ENCODE measurements at regions not wholly inside any gene's neighbourhood (a gene's known extent, or its start where the extent isn't known, plus 50 kb on each side); places are given as distances from the start of the nearest gene placed in this dataset.

DNA sequence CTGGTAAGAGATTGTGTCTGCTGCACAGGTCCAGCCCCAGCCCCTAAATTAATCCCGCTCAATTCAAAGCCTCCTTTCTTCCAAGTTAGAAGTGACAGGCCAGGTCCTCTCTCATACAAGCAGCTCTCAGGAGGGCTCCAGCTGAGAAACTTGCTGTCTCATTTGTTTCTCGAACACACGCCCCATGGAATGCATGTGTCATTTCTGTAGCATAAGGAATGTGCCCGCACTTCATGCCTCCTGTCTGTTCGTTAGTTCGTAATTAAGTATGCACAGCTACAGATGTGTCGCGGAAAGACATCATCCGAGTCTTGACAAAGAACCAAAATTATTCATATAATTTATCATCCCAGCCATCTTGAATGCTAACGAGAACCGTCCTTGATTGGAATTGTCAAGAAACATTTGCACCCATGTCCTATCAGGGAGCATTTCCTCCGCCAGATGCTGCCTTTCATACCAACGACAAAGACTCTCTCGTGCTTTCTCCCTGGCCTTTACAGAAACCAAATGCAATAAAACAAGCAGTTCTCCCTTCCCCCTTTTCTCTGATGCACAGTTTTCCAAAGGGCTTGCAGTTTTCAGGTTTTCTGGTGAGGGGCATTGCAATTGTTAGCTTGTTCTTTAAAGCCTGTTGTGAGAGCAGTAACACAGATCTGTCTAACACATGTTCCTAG lies 133.5 kb downstream of the UQCRFS1 start (continued):
- TF ChIP-seq, protein P1, sequence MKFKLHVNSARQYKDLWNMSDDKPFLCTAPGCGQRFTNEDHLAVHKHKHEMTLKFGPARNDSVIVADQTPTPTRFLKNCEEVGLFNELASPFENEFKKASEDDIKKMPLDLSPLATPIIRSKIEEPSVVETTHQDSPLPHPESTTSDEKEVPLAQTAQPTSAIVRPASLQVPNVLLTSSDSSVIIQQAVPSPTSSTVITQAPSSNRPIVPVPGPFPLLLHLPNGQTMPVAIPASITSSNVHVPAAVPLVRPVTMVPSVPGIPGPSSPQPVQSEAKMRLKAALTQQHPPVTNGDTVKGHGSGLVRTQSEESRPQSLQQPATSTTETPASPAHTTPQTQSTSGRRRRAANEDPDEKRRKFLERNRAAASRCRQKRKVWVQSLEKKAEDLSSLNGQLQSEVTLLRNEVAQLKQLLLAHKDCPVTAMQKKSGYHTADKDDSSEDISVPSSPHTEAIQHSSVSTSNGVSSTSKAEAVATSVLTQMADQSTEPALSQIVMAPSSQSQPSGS (CRISPR knock-in tag; IDR thresholded peaks at IDR 0.05; ENCODE audit: borderline replicate concordance, low read depth), result no peak
- no peak for TF ChIP-seq NFE2L1 (CRISPR knock-in tag; IDR thresholded peaks at IDR 0.05)
- TF ChIP-seq ZBTB21 (CRISPR knock-in tag; IDR thresholded peaks at IDR 0.05; ENCODE audit: borderline replicate concordance), result no peak
- TF ChIP-seq, protein P2, sequence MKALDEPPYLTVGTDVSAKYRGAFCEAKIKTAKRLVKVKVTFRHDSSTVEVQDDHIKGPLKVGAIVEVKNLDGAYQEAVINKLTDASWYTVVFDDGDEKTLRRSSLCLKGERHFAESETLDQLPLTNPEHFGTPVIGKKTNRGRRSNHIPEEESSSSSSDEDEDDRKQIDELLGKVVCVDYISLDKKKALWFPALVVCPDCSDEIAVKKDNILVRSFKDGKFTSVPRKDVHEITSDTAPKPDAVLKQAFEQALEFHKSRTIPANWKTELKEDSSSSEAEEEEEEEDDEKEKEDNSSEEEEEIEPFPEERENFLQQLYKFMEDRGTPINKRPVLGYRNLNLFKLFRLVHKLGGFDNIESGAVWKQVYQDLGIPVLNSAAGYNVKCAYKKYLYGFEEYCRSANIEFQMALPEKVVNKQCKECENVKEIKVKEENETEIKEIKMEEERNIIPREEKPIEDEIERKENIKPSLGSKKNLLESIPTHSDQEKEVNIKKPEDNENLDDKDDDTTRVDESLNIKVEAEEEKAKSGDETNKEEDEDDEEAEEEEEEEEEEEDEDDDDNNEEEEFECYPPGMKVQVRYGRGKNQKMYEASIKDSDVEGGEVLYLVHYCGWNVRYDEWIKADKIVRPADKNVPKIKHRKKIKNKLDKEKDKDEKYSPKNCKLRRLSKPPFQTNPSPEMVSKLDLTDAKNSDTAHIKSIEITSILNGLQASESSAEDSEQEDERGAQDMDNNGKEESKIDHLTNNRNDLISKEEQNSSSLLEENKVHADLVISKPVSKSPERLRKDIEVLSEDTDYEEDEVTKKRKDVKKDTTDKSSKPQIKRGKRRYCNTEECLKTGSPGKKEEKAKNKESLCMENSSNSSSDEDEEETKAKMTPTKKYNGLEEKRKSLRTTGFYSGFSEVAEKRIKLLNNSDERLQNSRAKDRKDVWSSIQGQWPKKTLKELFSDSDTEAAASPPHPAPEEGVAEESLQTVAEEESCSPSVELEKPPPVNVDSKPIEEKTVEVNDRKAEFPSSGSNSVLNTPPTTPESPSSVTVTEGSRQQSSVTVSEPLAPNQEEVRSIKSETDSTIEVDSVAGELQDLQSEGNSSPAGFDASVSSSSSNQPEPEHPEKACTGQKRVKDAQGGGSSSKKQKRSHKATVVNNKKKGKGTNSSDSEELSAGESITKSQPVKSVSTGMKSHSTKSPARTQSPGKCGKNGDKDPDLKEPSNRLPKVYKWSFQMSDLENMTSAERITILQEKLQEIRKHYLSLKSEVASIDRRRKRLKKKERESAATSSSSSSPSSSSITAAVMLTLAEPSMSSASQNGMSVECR (CRISPR knock-in tag; IDR thresholded peaks at IDR 0.05; ENCODE audit: borderline replicate concordance), result no peak
- no peak for TF ChIP-seq CREB1 (CRISPR knock-in tag; IDR thresholded peaks at IDR 0.05)
- TF ChIP-seq ATF1 (CRISPR knock-in tag; IDR thresholded peaks at IDR 0.05), result no peak

DNA sequence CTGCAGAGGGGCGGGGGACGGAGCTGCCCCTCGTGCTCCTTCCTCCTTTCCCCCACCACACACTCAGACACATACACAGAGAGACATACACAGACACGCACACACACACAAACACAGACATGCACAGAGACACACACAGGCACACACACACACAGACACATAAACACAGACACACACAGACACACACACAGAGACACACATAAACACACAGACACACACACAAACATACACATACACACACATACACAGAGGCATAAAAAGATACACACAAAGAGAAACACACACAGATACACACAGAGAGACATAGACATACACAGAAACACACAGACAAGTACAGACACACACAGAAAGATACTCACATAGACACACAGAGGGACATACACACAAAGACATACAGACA lies 136.0 kb downstream of the UQCRFS1 start:
- Mint-ChIP-seq H3K4me1 (peaks cover 29% of the 10 kb centered on the region), H3K27ac (no peak overlapping the region), H3K9me3 (peaks cover 8% of the 10 kb centered on the region), H3K27me3 (ENCODE audit: low read depth) (no peaks in the 10 kb centered on the region; the same call in 1 of the 2 replicates), H3K36me3 (no peaks in the 10 kb centered on the region), H3K4me3 (no peak overlapping the region)
- ChIA-PET CTCF (no interaction called here), POLR2A (no interaction called here)
- DNase-seq (ENCODE audit: low spot score), result no peak
- no peak for ATAC-seq
- TF ChIP-seq, protein P3, sequence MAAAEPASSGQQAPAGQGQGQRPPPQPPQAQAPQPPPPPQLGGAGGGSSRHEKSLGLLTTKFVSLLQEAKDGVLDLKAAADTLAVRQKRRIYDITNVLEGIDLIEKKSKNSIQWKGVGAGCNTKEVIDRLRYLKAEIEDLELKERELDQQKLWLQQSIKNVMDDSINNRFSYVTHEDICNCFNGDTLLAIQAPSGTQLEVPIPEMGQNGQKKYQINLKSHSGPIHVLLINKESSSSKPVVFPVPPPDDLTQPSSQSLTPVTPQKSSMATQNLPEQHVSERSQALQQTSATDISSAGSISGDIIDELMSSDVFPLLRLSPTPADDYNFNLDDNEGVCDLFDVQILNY (CRISPR knock-in tag; IDR thresholded peaks at IDR 0.05), result no peak
- TF ChIP-seq GRHL2 (CRISPR knock-in tag; IDR thresholded peaks at IDR 0.05; ENCODE audit: insufficient replicate concordance, severe bottlenecking) (no peak), ATF1 (CRISPR knock-in tag; IDR thresholded peaks at IDR 0.05) (no peak), ZNF138 (CRISPR knock-in tag; conservative IDR thresholded peaks at IDR 0.05) (no peak), RORB (CRISPR knock-in tag; IDR thresholded peaks at IDR 0.05) (no peak), NR2C2 (CRISPR knock-in tag; IDR thresholded peaks at IDR 0.05) (no peak)
- TF ChIP-seq, protein P4, sequence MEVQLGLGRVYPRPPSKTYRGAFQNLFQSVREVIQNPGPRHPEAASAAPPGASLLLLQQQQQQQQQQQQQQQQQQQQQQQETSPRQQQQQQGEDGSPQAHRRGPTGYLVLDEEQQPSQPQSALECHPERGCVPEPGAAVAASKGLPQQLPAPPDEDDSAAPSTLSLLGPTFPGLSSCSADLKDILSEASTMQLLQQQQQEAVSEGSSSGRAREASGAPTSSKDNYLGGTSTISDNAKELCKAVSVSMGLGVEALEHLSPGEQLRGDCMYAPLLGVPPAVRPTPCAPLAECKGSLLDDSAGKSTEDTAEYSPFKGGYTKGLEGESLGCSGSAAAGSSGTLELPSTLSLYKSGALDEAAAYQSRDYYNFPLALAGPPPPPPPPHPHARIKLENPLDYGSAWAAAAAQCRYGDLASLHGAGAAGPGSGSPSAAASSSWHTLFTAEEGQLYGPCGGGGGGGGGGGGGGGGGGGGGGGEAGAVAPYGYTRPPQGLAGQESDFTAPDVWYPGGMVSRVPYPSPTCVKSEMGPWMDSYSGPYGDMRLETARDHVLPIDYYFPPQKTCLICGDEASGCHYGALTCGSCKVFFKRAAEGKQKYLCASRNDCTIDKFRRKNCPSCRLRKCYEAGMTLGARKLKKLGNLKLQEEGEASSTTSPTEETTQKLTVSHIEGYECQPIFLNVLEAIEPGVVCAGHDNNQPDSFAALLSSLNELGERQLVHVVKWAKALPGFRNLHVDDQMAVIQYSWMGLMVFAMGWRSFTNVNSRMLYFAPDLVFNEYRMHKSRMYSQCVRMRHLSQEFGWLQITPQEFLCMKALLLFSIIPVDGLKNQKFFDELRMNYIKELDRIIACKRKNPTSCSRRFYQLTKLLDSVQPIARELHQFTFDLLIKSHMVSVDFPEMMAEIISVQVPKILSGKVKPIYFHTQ (CRISPR knock-in tag; IDR thresholded peaks at IDR 0.05), result no peak
- TF ChIP-seq, protein P5, sequence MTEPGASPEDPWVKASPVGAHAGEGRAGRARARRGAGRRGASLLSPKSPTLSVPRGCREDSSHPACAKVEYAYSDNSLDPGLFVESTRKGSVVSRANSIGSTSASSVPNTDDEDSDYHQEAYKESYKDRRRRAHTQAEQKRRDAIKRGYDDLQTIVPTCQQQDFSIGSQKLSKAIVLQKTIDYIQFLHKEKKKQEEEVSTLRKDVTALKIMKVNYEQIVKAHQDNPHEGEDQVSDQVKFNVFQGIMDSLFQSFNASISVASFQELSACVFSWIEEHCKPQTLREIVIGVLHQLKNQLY (CRISPR knock-in tag; IDR thresholded peaks at IDR 0.05), result no peak
- TF ChIP-seq, protein P2 (CRISPR knock-in tag; IDR thresholded peaks at IDR 0.05; ENCODE audit: borderline replicate concordance), result no peak
- TF ChIP-seq, protein P6, sequence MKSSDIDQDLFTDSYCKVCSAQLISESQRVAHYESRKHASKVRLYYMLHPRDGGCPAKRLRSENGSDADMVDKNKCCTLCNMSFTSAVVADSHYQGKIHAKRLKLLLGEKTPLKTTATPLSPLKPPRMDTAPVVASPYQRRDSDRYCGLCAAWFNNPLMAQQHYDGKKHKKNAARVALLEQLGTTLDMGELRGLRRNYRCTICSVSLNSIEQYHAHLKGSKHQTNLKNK (CRISPR knock-in tag; IDR thresholded peaks at IDR 0.05), result no peak
- TF ChIP-seq, protein P7, sequence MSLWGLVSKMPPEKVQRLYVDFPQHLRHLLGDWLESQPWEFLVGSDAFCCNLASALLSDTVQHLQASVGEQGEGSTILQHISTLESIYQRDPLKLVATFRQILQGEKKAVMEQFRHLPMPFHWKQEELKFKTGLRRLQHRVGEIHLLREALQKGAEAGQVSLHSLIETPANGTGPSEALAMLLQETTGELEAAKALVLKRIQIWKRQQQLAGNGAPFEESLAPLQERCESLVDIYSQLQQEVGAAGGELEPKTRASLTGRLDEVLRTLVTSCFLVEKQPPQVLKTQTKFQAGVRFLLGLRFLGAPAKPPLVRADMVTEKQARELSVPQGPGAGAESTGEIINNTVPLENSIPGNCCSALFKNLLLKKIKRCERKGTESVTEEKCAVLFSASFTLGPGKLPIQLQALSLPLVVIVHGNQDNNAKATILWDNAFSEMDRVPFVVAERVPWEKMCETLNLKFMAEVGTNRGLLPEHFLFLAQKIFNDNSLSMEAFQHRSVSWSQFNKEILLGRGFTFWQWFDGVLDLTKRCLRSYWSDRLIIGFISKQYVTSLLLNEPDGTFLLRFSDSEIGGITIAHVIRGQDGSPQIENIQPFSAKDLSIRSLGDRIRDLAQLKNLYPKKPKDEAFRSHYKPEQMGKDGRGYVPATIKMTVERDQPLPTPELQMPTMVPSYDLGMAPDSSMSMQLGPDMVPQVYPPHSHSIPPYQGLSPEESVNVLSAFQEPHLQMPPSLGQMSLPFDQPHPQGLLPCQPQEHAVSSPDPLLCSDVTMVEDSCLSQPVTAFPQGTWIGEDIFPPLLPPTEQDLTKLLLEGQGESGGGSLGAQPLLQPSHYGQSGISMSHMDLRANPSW (CRISPR knock-in tag; conservative IDR thresholded peaks at IDR 0.05; ENCODE audit: low read depth), result no peak

Data from WTC11 (cell line).